GM12878 (cell line): ENCODE measurements at regions not wholly inside any gene's neighbourhood (a gene's known extent, or its start where the extent isn't known, plus 50 kb on each side); places are given as distances from the start of the nearest gene placed in this dataset.

ENCODE experiments used
- BRCA1 ChIP-seq: IDR thresholded peaks from 2 replicates; pipeline ENCODE4 v1.6.1; 2011; ENCODE audit warnings: low read depth, low read length, improper control_type of control experiment
- TF ChIP-seq, protein P1 (sequence below): fragments of 450-650 bp; IDR thresholded peaks from 2 replicates; pipeline ENCODE4 v1.6.1; 2017; ENCODE audit warnings: antibody characterized with exemption, mild to moderate bottlenecking, moderate library complexity

DNA sequence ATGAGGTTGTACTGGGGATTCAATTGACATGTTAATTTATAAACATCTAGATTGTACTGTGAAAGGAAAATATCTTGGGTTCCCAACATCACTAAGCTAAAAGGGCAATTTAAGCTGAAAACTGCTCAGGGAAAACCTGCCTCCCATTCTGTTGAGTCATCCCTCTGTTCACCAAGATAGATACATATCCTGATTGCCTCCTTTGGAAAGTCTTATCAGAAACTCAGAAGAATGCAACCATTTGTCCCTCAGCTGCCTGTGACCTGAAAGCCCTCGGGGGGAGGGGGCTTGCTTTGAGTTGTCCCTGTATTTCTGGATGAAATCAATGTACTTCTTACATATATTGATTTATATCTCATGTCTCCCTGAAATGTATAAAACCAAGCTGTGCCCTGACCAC is 187.0 kb upstream of the ETV3 start:
- TF ChIP-seq, protein P1, sequence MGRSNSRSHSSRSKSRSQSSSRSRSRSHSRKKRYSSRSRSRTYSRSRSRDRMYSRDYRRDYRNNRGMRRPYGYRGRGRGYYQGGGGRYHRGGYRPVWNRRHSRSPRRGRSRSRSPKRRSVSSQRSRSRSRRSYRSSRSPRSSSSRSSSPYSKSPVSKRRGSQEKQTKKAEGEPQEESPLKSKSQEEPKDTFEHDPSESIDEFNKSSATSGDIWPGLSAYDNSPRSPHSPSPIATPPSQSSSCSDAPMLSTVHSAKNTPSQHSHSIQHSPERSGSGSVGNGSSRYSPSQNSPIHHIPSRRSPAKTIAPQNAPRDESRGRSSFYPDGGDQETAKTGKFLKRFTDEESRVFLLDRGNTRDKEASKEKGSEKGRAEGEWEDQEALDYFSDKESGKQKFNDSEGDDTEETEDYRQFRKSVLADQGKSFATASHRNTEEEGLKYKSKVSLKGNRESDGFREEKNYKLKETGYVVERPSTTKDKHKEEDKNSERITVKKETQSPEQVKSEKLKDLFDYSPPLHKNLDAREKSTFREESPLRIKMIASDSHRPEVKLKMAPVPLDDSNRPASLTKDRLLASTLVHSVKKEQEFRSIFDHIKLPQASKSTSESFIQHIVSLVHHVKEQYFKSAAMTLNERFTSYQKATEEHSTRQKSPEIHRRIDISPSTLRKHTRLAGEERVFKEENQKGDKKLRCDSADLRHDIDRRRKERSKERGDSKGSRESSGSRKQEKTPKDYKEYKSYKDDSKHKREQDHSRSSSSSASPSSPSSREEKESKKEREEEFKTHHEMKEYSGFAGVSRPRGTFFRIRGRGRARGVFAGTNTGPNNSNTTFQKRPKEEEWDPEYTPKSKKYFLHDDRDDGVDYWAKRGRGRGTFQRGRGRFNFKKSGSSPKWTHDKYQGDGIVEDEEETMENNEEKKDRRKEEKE = no peak
- no peak for TF ChIP-seq BRCA1
